ENCODE measurements at regions not wholly inside any gene's neighbourhood (a gene's known extent, or its start where the extent isn't known, plus 50 kb on each side); places are given as distances from the start of the nearest gene placed in this dataset.

DNA sequence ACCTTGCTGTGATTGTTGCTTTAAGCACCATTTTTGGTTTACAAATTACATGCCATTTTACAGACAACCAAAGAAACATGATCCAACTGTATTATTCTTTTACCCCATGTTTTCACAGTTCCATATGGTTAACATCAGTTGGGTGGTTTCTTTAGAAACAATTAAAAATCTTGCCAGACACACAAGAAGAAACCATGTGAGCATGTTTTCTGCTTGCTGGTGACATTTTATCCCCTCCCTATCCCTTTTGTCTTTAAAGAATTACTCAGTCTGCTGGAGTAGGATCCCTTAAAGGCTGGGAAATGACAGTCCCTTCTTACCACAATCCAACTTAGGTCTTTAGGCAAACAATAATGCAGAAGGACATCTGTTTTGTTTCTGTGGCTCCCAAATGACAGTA is 121.8 kb upstream of the PLXNC1 start:
- DNase-seq (ENCODE audit: extremely low read depth, low read depth): no peak

- no peak for DNase-seq (ENCODE audit: extremely low read depth, low read depth)
These were observed 120.8 kb upstream of the PLXNC1 start for GRCh38 chr12:94027561-94027960.

GRCh38 chr12:94031763-94032162 is 116.6 kb upstream of the PLXNC1 start:
- DNase-seq (ENCODE audit: extremely low read depth, low read depth): no peak

DNA sequence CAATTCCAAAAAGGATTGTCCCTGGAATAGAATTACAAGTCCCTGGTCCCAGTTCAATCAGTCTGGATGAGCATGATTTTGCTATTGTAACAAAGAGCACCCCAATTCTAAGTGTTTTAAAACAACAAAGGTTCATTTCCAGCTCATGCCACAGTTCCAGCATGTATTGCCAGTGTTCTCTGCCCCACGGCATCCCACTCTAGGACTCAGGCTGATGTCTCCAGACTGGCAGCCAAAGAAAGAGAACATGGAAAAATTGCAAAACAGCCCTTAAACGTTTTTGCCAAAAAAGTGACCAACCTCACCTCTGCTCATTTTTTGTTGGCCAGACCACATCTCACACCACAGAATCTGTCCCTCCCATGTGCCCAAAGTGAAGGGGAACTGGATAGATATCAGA is 116.0 kb upstream of the PLXNC1 start:
- no peak for DNase-seq (ENCODE audit: extremely low read depth, low read depth)

DNA sequence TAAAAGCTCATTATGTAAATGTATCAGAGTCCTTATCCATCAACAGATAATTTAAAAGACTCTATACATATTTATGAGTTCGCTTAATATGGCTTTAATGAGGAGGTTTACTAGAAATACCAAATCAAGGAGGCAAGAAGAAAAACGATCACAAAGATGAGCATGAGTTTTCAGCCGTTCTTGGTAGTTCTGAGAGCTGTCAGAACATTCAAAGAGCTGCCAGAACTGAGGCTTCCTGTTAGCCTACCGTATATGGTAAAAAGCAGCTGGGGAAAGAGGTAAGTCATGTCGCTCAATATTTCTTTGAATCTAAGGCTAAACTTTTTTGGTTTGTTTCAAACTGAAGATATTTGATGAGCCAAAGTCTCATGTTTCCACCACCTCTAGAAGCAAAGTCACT is 115.3 kb upstream of the PLXNC1 start:
- no peak for DNase-seq (ENCODE audit: extremely low read depth, low read depth)

DNA sequence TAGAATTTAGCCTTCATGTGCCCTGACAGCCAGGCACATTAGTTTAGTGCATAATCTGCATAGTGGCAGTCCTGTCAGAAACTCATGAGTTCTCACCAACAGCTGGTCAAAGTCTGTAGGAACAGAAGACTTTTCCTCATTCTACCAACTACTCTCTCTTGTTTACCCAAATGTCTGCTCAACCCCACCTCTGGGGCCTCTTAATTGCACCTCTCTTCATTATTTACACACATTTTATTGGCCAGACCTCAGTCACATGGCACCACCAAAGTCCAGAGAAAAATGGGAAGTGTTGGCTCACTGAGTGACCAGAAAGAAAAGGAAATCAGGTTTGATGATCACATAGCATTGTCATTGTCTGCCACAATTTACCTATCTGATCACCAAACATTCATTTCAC is 114.6 kb upstream of the PLXNC1 start:
- no peak for DNase-seq (ENCODE audit: extremely low read depth, low read depth)

GRCh38 chr12:94037444-94037843 is 110.9 kb upstream of the PLXNC1 start:
- no peak for DNase-seq (ENCODE audit: extremely low read depth, low read depth)

DNA sequence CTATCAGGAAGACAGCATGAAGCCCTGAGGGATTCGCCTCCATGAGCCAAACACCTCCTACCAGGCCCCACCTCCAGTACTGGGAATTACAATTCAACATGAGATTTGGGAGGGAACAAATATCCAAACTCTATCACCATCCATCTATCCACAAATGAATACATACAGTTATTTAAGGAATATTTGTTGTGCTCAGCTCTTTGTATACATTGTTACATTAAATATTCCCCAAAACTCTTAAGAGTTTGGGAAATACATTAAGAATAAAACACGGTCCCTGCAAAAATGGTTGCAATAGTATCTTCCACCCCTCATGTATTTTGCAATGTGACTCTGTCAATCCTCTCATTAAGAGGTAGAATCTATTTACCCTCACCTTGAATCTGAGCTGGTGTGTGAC is 109.8 kb upstream of the PLXNC1 start:
- DNase-seq (ENCODE audit: extremely low read depth, low read depth): no peak

DNA sequence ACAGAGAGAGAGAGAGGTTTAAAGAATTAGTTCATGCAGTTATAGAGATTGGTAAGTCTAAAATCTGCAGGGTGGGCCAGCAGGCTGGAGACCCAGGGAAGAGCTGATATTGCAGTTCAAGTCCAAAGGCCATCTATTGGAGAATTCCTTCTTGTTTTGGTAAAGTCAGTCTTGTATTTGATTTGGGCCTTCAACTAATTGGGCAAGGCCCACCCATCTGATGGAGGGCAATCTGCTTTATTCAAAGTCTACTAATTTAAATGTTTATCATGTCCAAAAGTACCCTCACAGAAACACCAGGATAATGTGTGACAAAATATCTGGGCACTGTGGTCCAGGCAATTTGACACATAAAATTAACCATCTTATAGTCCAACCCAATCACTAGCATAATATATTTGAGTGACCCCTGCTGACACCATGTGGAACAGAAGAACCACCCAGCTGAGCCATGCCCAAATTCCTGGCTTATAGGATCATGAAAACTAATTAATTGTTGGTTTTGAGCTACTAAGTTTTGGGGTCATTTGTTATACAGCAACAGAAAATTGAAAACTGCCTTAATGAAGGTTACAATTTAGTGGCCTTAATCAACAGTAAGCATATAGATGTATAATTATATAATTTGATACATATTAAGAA is 109.1 kb upstream of the PLXNC1 start:
- no peak for DNase-seq (ENCODE audit: extremely low read depth, low read depth)

DNA sequence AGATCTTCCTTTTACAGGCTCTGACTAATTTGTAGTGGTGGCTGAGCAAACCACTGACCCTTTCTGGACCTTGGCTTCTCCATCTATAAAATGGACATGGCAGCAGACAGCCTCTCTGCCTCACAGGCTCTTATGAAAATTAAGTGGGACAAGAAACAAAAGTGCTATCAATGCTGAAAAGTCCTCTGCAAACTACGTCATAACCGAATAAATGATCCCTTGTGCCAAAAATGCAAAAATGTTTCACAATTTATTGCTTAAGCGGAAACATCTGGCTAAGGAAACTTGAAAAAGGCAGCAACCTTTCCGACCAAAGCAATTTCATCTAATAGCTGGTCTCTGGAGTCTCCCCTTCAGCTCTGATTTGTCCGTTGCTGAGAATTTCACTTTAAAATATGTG is 108.5 kb upstream of the PLXNC1 start:
- DNase-seq (ENCODE audit: extremely low read depth, low read depth): no peak

- DNase-seq (ENCODE audit: extremely low read depth, low read depth): no peak
These were observed 106.5 kb upstream of the PLXNC1 start for GRCh38 chr12:94041850-94042249.

GRCh38 chr12:94042321-94042720 is 106.1 kb upstream of the PLXNC1 start:
- DNase-seq (ENCODE audit: extremely low read depth, low read depth): no peak

GRCh38 chr12:94046626-94047410 is 101.6 kb upstream of the PLXNC1 start:
- DNase-seq (ENCODE audit: extremely low read depth, low read depth): no peak

- DNase-seq (ENCODE audit: extremely low read depth, low read depth): no peak
These were observed 100.4 kb upstream of the PLXNC1 start for GRCh38 chr12:94047781-94048567.

- DNase-seq (ENCODE audit: extremely low read depth, low read depth): no peak
These were observed 99.6 kb upstream of the PLXNC1 start for GRCh38 chr12:94048757-94049156.

- DNase-seq (ENCODE audit: extremely low read depth, low read depth): no peak
These were observed 98.7 kb upstream of the PLXNC1 start for GRCh38 chr12:94049718-94050117.

DNA sequence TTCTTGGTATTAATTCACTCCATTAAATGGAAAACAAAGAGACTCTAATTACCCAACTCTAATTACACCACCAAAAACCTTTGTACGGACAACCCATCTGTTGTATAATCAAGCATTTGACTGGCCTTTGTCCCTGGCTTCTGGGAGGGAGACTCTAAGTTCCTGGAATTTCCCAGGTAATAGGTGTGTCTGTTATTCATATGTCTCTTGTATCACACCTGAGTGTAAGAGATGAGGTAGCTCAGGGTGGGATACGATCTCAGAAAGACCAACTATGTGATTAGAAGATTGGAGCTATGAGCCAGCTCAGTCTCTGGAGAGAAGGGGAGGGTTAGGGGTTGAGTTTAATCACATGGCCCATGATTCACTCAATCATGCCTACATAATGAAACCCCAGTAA is 94.7 kb upstream of the PLXNC1 start:
- DNase-seq (ENCODE audit: extremely low read depth, low read depth): no peak

DNA sequence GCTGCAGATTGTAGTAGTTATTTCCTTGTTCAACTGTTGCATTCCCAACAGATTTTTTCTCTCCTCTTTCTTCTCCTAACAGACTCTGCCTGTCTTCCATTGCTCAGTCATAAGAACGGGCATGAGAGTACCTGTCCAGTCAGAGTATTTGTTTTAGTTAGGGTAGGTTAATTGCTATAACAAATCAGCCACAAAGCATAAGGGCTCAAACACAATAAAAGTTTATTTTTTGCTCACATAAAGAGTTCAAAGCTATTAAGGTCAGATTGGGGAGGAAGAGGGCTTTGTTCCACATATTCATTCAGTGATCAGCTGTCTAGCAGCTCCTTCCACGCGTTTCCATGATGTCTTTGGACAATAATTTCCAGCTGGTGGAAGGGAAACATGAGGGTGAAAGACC is 92.8 kb upstream of the PLXNC1 start:
- no peak for DNase-seq (ENCODE audit: extremely low read depth, low read depth)

DNA sequence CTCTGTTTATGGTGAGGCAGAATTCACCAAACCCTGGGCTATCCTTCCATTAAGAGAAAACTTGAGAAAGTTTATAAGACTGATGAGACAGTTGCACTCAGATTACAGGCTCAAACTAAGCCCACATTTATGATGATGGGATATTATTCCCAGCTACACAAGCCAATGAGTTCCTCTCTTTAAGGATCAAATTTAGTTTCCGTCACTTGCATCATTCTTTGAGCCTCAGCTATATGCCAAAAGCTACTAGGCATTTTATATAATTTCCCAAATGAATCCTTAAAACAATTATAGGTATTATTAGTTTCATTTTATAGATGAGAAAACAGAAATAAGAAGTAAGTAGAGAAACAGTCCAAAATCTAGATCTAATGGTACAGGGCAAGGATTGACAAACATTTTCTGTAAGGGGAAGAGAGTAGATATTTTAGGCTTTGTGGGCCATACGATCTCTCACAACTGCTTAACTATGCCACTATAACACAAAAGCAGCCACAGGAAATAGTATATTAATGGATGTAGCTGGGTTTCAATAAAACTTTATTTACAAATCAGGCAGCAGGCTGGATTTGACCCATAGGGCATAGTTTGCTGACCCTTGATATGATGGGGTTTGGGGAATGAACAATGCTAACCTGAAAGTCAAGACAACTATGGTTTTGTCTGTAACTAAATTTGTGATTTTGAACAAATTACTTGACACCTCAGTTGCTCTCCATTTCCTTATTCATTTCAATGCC is 91.8 kb upstream of the PLXNC1 start:
- no peak for DNase-seq (ENCODE audit: extremely low read depth, low read depth)

GRCh38 chr12:94057262-94058151 is 90.9 kb upstream of the PLXNC1 start:
- no peak for DNase-seq (ENCODE audit: extremely low read depth, low read depth)

All from NCI-H460 (cell line).